ENCODE measurements at regions not wholly inside any gene's neighbourhood (a gene's known extent, or its start where the extent isn't known, plus 50 kb on each side); places are given as distances from the start of the nearest gene placed in this dataset.

DNA sequence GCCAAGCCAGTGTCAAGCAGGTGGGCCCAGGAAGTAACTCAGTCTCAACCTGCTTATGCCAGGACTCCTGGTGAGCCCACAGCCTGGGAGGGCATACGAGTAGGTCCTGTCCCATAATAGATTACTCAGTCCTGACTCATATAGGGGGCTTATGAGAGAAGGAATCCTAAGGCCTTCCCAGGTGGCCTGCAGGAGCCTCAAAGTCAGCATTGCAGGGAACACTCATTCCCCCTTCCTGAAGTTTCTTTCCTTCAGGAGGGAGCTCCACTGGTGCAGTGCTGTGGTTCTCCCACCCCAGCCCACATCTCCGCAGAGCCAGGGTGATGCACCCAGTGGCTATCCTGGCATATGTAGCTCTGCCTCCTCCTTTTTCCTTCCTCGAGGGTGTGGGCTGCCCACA, 137.3 kb downstream of the ZIC5 start:
- no peak for TF ChIP-seq POLR2AphosphoS5 (IDR thresholded peaks at IDR 0.05; ENCODE audit: low read depth, low read length)
- TF ChIP-seq, protein P1, sequence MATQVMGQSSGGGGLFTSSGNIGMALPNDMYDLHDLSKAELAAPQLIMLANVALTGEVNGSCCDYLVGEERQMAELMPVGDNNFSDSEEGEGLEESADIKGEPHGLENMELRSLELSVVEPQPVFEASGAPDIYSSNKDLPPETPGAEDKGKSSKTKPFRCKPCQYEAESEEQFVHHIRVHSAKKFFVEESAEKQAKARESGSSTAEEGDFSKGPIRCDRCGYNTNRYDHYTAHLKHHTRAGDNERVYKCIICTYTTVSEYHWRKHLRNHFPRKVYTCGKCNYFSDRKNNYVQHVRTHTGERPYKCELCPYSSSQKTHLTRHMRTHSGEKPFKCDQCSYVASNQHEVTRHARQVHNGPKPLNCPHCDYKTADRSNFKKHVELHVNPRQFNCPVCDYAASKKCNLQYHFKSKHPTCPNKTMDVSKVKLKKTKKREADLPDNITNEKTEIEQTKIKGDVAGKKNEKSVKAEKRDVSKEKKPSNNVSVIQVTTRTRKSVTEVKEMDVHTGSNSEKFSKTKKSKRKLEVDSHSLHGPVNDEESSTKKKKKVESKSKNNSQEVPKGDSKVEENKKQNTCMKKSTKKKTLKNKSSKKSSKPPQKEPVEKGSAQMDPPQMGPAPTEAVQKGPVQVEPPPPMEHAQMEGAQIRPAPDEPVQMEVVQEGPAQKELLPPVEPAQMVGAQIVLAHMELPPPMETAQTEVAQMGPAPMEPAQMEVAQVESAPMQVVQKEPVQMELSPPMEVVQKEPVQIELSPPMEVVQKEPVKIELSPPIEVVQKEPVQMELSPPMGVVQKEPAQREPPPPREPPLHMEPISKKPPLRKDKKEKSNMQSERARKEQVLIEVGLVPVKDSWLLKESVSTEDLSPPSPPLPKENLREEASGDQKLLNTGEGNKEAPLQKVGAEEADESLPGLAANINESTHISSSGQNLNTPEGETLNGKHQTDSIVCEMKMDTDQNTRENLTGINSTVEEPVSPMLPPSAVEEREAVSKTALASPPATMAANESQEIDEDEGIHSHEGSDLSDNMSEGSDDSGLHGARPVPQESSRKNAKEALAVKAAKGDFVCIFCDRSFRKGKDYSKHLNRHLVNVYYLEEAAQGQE (IDR thresholded peaks at IDR 0.05; ENCODE audit: insufficient read depth in 1 of 2, low read depth in 2 of 2, low read length in 2 of 2): no peak

All from PFSK-1 (cell line).